ENCODE measurements at regions not wholly inside any gene's neighbourhood (a gene's known extent, or its start where the extent isn't known, plus 50 kb on each side); places are given as distances from the start of the nearest gene placed in this dataset.

DNA sequence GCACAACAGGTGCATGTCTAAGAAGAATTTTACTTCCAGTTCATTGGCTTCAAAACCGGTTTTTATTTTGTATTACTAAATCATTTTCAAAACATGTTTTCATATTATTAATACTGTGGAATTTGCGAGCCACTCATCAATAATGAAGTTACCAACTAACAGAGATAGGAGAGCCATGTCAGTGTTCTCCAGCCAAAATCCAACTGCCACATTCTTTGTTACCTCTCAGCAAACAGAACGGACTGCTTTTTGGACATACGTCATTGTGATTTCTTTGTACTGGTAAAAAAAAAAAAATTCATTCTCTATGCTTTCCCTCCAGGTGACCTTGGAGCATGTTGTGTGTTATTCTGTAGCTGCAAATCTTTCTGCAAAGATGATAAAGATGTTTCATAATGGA, 414.2 kb upstream of the MMADHC start:
- Histone ChIP-seq H3K4me3 (replicated peaks in 1 of 3; ENCODE audit: insufficient read depth in 1 of 3, low read depth in 1 of 3, low read length in 3 of 3) (no peak overlapping the region), H3K9me3 (replicated peaks; ENCODE audit: control insufficient read depth, insufficient read depth, low read length) (no peaks in the 10 kb centered on the region), H4K20me1 (replicated peaks; ENCODE audit: control insufficient read depth, extremely low read depth, insufficient read depth, low read length) (no peaks in the 10 kb centered on the region), H3K9me1 (replicated peaks; ENCODE audit: control insufficient read depth, extremely low read depth, insufficient read depth, low read length) (no peaks in the 10 kb centered on the region), H3K4me2 (ENCODE audit: insufficient read depth, low read length) (no peak overlapping the region), H3K36me3 (ENCODE audit: control insufficient read depth in 2 of 2, extremely low read depth in 1 of 2, insufficient read depth in 2 of 2, low read length in 2 of 2) (no peaks in the 10 kb centered on the region), H3K27me3 (ENCODE audit: control insufficient read depth in 2 of 2, insufficient read depth in 2 of 2, low read length in 2 of 2) (no peaks in the 10 kb centered on the region), H3K9ac (replicated peaks; ENCODE audit: extremely low read depth, insufficient read depth, low read length) (no peak overlapping the region), H3K4me1 (ENCODE audit: control insufficient read depth, extremely low read depth, insufficient read depth, low read length) (no peaks in the 10 kb centered on the region), H2AFZ (ENCODE audit: low read depth, low read length) (no peak overlapping the region), H3K27ac (ENCODE audit: insufficient read depth, low read depth, low read length) (no peak overlapping the region), H3K79me2 (ENCODE audit: control insufficient read depth, insufficient read depth, low read length) (no peaks in the 10 kb centered on the region)
- FAIRE-seq (no peak), DNase-seq (ENCODE audit: low read depth, low spot score) (no peak)
- ChIA-PET CTCF (interaction anchor here (0.9 kb wide), 1 partner anchor 193 kb away, joined by 3 read pairs; no protein-coding TSS in a partner anchor), POLR2A (no interaction called here)
- intact Hi-C loops (cut with micrococcal nuclease) (no loop called here), dilution Hi-C loops (cut with MboI; ENCODE audit: extremely low pct_ligation_motif_present, low sequenced_read_pairs) (no loop called here)
- no TSS peak for BruUV-seq (replicated peaks)
- TF ChIP-seq EZH2 (IDR thresholded peaks at IDR 0.05; ENCODE audit: borderline replicate concordance, low read depth, low read length, severe bottlenecking) (no peak), GATA2 (IDR thresholded peaks at IDR 0.05; ENCODE audit: insufficient read depth, insufficient read length, low read depth, low read length) (no peak)
- TF ChIP-seq, protein P1, sequence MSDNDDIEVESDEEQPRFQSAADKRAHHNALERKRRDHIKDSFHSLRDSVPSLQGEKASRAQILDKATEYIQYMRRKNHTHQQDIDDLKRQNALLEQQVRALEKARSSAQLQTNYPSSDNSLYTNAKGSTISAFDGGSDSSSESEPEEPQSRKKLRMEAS (IDR thresholded peaks at IDR 0.05; ENCODE audit: insufficient read depth, insufficient read length) = no peak

DNA sequence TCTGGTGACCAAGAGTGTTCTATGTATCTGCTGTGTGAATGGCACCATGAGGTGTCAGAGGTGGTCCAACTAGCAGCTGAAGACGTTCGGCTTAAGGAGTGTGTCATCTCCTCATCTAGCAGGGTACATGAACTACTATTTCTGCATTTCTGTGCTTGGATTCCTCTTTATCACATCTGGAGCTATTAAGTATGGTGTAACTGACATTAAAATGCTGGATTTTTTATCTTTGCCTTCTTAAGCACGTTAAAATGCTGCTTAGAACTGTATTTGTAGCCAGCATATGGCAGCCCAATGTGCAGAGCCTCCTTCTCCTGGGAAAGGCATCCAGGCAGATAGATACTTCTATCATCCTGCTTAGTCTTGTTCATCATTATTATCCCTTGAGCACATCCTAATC, 409.3 kb upstream of the MMADHC start:
- H3K27me3 ChIP-seq (ENCODE audit: control insufficient read depth in 2 of 2, insufficient read depth in 2 of 2, low read length in 2 of 2) = no peaks in the 10 kb centered on the region
- H3K4me3 ChIP-seq (replicated peaks in 1 of 3; ENCODE audit: insufficient read depth in 1 of 3, low read depth in 1 of 3, low read length in 3 of 3) = no peak overlapping the region
- POLR2A ChIA-PET = no interaction called here
- intact Hi-C loops (cut with micrococcal nuclease) = no loop called here
- H4K20me1 ChIP-seq (replicated peaks; ENCODE audit: control insufficient read depth, extremely low read depth, insufficient read depth, low read length) = no peaks in the 10 kb centered on the region
- no peak for TF ChIP-seq POLR2A (IDR thresholded peaks at IDR 0.05; ENCODE audit: low read depth, low read length)
- TF ChIP-seq CTCF (IDR thresholded peaks at IDR 0.05; ENCODE audit: extremely low read depth in 1 of 2, insufficient read depth in 1 of 2, low read depth in 1 of 2, low read length in 2 of 2) = no peak
- TF ChIP-seq POLR2AphosphoS5 (IDR thresholded peaks at IDR 0.05; ENCODE audit: insufficient read depth, low read depth, low read length) = no peak
- TF ChIP-seq, protein P1 (IDR thresholded peaks at IDR 0.05; ENCODE audit: insufficient read depth, insufficient read length) = no peak
- no peak for TF ChIP-seq FOS (IDR thresholded peaks at IDR 0.05; ENCODE audit: borderline replicate concordance, insufficient read depth, low read length)
- no peak for TF ChIP-seq MYC (IDR thresholded peaks at IDR 0.05; ENCODE audit: low read depth, low read length)
- TF ChIP-seq EZH2 (IDR thresholded peaks at IDR 0.05; ENCODE audit: borderline replicate concordance, low read depth, low read length, severe bottlenecking) = no peak
- no peaks in the 10 kb centered on the region for H3K9me3 ChIP-seq (replicated peaks; ENCODE audit: control insufficient read depth, insufficient read depth, low read length)
- H3K9ac ChIP-seq (replicated peaks; ENCODE audit: extremely low read depth, insufficient read depth, low read length) = no peak overlapping the region
- H2AFZ ChIP-seq (ENCODE audit: low read depth, low read length) = no peak overlapping the region
- no peaks in the 10 kb centered on the region for H3K4me1 ChIP-seq (ENCODE audit: control insufficient read depth, extremely low read depth, insufficient read depth, low read length)
- BruUV-seq (replicated peaks) = no TSS peak
- no peaks in the 10 kb centered on the region for H3K79me2 ChIP-seq (ENCODE audit: control insufficient read depth, insufficient read depth, low read length)
- DNase-seq (ENCODE audit: low read depth, low spot score) (no peak), FAIRE-seq (no peak)
- no peaks in the 10 kb centered on the region for H3K9me1 ChIP-seq (replicated peaks; ENCODE audit: control insufficient read depth, extremely low read depth, insufficient read depth, low read length)
- CTCF ChIA-PET = no interaction called here
- no peaks in the 10 kb centered on the region for H3K36me3 ChIP-seq (ENCODE audit: control insufficient read depth in 2 of 2, extremely low read depth in 1 of 2, insufficient read depth in 2 of 2, low read length in 2 of 2)
- dilution Hi-C loops (cut with MboI; ENCODE audit: extremely low pct_ligation_motif_present, low sequenced_read_pairs) = no loop called here
- no peak overlapping the region for H3K27ac ChIP-seq (ENCODE audit: insufficient read depth, low read depth, low read length)
- no peak overlapping the region for H3K4me2 ChIP-seq (ENCODE audit: insufficient read depth, low read length)
